ENCODE measurements at regions not wholly inside any gene's neighbourhood (a gene's known extent, or its start where the extent isn't known, plus 50 kb on each side); places are given as distances from the start of the nearest gene placed in this dataset.

- TF ChIP-seq EZH2phosphoT487 (IDR thresholded peaks at IDR 0.05; ENCODE audit: insufficient read depth, low read depth) (no peak), EZH2 (IDR thresholded peaks at IDR 0.05; ENCODE audit: insufficient read depth, poor library complexity, severe bottlenecking) (no peak)
Measured at GRCh38 chr1:69104894-69105293, 462.8 kb upstream of the LRRC7 start.

Measured in GM23248 (cell line).